Sigmoid colon (tissue), 6 donors: ENCODE measurements at regions not wholly inside any gene's neighbourhood (a gene's known extent, or its start where the extent isn't known, plus 50 kb on each side); places are given as distances from the start of the nearest gene placed in this dataset.

Experiments used
- DNase-seq: peaks from one replicate; pipeline ENCODE4 v3.0.0-alpha.2; 2019
- H3K27ac ChIP-seq, 4 donors: fragments of 200-600 bp; sonication (generic); one replicate each; pipeline ENCODE4 v1.5.1; 2016 to 2019; ENCODE audit warnings: mild to moderate bottlenecking in 1 of 4
- H3K27me3 ChIP-seq, 3 donors: fragments of 200-600 bp; sonication (generic); one replicate each; pipeline ENCODE4 v1.5.1; 2019; ENCODE audit warnings: mild to moderate bottlenecking in 1 of 3
- H3K36me3 ChIP-seq, 4 donors: fragments of 200-600 bp; sonication (generic); one replicate each; pipeline ENCODE4 v1.5.1; 2016 to 2019
- H3K4me1 ChIP-seq, 4 donors: fragments of 200-600 bp; sonication (generic); one replicate each; pipeline ENCODE4 v1.5.1; 2017 to 2019
- H3K4me3 ChIP-seq, 4 donors: fragments of 200-600 bp; sonication (generic); one replicate each; pipeline ENCODE4 v1.5.1; 2017 to 2019; ENCODE audit warnings: mild to moderate bottlenecking in 2 of 4, moderate library complexity in 1 of 4
- H3K9me3 ChIP-seq, 4 donors: fragments of 200-600 bp in 3 of 4; sonication (generic) in 3 of 4; one replicate each; pipeline versions ENCODE4 v1.5.1 to v1.6.1; 2013 to 2019
- EP300 ChIP-seq, 4 donors: sonication (generic); formaldehyde crosslinking; IDR thresholded peaks; one replicate each; pipeline ENCODE4 v1.6.1; 2017; ENCODE audit warnings: antibody characterized with exemption in 4 of 4
- POLR2A ChIP-seq, 2 donors: fragments of 450-650 bp; IDR thresholded peaks; one replicate each; pipeline ENCODE4 v1.6.1; 2016; ENCODE audit warnings: antibody characterized with exemption in 2 of 2, mild to moderate bottlenecking in 2 of 2, moderate library complexity in 2 of 2
- POLR2AphosphoS5 ChIP-seq, 4 donors: sonication (generic); formaldehyde crosslinking; IDR thresholded peaks; one replicate each; pipeline ENCODE4 v1.6.1; 2017; ENCODE audit warnings: antibody characterized with exemption in 4 of 4
- WGBS, 2 donors: extraction: QIAGEN DNeasy Blood & Tissue Kit; methylation state at CpG; one replicate each; pipeline ENCODE4 v1.1.7; 2013; 5-methylcytosine and 5-hydroxymethylcytosine counted together
- intact Hi-C: fragments of 100-400 bp; cut with DNase I; formaldehyde crosslinking; loops from one replicate; pipeline ENCODE4 v1.15.1; 2023
- TF ChIP-seq, protein P1 (sequence below), 4 experiments: fragments of 450-650 bp in 3 of 4; fragments of 200-600 bp in 1 of 4; IDR thresholded peaks; one replicate each; pipeline ENCODE4 v1.5.1; 2016 to 2019; ENCODE audit warnings: antibody characterized with exemption in 4 of 4, mild to moderate bottlenecking in 3 of 4, moderate library complexity in 2 of 4
- donor health status: healthy with polysubstance abuse.
- donor health status: healthy.

- H3K4me1 ChIP-seq = no peaks in the 10 kb centered on the region
- no peaks in the 10 kb centered on the region for H3K9me3 ChIP-seq
- intact Hi-C loops = no loop called here
- 73 to 81% methylated on average over 3 of the region's 3 CpGs for WGBS, 2 donors
- no peak overlapping the region for H3K4me3 ChIP-seq
- DNase-seq = no peak
- H3K27ac ChIP-seq = no peak overlapping the region
- H3K36me3 ChIP-seq = no peaks in the 10 kb centered on the region
- no peaks in the 10 kb centered on the region for H3K27me3 ChIP-seq
- TF ChIP-seq EP300 (IDR thresholded peaks at IDR 0.05) (no peak), POLR2AphosphoS5 (IDR thresholded peaks at IDR 0.05) (no peak), POLR2A (IDR thresholded peaks at IDR 0.05) (no peak)
- TF ChIP-seq, protein P1, sequence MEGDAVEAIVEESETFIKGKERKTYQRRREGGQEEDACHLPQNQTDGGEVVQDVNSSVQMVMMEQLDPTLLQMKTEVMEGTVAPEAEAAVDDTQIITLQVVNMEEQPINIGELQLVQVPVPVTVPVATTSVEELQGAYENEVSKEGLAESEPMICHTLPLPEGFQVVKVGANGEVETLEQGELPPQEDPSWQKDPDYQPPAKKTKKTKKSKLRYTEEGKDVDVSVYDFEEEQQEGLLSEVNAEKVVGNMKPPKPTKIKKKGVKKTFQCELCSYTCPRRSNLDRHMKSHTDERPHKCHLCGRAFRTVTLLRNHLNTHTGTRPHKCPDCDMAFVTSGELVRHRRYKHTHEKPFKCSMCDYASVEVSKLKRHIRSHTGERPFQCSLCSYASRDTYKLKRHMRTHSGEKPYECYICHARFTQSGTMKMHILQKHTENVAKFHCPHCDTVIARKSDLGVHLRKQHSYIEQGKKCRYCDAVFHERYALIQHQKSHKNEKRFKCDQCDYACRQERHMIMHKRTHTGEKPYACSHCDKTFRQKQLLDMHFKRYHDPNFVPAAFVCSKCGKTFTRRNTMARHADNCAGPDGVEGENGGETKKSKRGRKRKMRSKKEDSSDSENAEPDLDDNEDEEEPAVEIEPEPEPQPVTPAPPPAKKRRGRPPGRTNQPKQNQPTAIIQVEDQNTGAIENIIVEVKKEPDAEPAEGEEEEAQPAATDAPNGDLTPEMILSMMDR (IDR thresholded peaks at IDR 0.05) = no peak
Observed at GRCh38 chr15:54841701-54842305, 354.9 kb downstream of the RSL24D1 start.

DNA sequence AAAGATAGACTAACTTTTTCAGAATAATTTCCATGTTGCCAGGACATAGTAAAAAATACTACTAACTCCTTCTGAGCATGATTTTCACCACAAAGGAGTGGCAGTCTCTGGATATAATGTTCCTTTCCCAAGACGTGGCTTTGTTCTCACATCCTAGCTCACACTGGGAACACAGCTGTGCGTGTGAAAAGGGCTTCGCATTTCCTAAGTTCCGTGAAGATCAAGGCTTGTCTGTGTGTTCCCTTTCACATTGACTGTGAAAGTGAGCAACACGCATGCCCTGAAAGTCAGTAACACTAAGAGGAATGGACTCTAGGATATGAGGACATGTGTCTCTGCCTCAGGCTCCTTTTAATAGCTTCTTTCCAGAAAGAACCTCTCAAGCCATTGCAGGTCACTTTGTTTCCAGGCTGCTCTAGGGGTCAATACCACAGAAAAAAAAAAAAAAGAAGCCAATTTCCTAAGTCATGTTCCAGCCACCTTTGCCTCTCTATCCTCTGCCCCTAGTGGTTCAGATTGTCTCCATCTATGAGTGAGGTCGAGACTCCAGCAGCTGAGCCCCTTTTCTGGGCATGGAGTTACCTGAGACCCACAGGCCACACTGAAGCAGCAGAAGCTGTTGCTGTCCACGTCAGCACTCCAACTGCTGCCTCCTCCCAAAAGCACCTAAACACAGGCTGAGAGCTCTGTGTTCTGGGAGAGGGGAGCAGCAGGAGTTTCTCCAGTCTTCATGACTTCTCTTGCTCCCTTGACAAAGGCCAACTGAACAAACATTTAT is 355.9 kb downstream of the RSL24D1 start:
- no peaks in the 10 kb centered on the region for H3K27me3 ChIP-seq
- H3K4me3 ChIP-seq = no peak overlapping the region
- WGBS, 2 donors = 69 to 73% methylated on average over 7 of the region's 7 CpGs
- intact Hi-C loops = no loop called here
- H3K36me3 ChIP-seq = no peaks in the 10 kb centered on the region
- no peaks in the 10 kb centered on the region for H3K4me1 ChIP-seq
- no peaks in the 10 kb centered on the region for H3K9me3 ChIP-seq
- no peak for DNase-seq
- no peak overlapping the region for H3K27ac ChIP-seq
- TF ChIP-seq POLR2A (IDR thresholded peaks at IDR 0.05) = no peak
- TF ChIP-seq, protein P1 (IDR thresholded peaks at IDR 0.05) = no peak
- no peak for TF ChIP-seq EP300 (IDR thresholded peaks at IDR 0.05)
- no peak for TF ChIP-seq POLR2AphosphoS5 (IDR thresholded peaks at IDR 0.05)

- WGBS, 2 donors = 57 to 75% methylated on average over 2 of the region's 2 CpGs
- no peak overlapping the region for H3K27ac ChIP-seq
- DNase-seq = no peak
- H3K9me3 ChIP-seq = no peaks in the 10 kb centered on the region
- no peak overlapping the region for H3K4me3 ChIP-seq
- intact Hi-C loops = no loop called here
- H3K27me3 ChIP-seq = no peaks in the 10 kb centered on the region
- TF ChIP-seq POLR2A (IDR thresholded peaks at IDR 0.05) = no peak
- TF ChIP-seq EP300 (IDR thresholded peaks at IDR 0.05) = no peak
- no peak for TF ChIP-seq POLR2AphosphoS5 (IDR thresholded peaks at IDR 0.05)
- TF ChIP-seq, protein P1 (IDR thresholded peaks at IDR 0.05) = no peak
- H3K4me1 ChIP-seq = no peaks in the 10 kb centered on the region
- H3K36me3 ChIP-seq = no peaks in the 10 kb centered on the region
Observed at GRCh38 chr15:54839379-54839778, 357.4 kb downstream of the RSL24D1 start.

- TF ChIP-seq POLR2AphosphoS5 (IDR thresholded peaks at IDR 0.05) (no peak), POLR2A (IDR thresholded peaks at IDR 0.05) (no peak), EP300 (IDR thresholded peaks at IDR 0.05) (no peak)
- TF ChIP-seq, protein P1 (IDR thresholded peaks at IDR 0.05) = no peak
- H3K27ac ChIP-seq = no peak overlapping the region
- no peak for DNase-seq
- H3K4me3 ChIP-seq = no peak overlapping the region
- no peaks in the 10 kb centered on the region for H3K27me3 ChIP-seq
- H3K4me1 ChIP-seq = no peaks in the 10 kb centered on the region
- 71 to 79% methylated on average over 5 of the region's 5 CpGs for WGBS, 2 donors
- no peaks in the 10 kb centered on the region for H3K9me3 ChIP-seq
- intact Hi-C loops = no loop called here
- H3K36me3 ChIP-seq = no peaks in the 10 kb centered on the region
Observed at GRCh38 chr15:54836052-54836795, 360.5 kb downstream of the RSL24D1 start.
